Upper lobe of left lung (tissue), 6 donors: ENCODE measurements at regions not wholly inside any gene's neighbourhood (a gene's known extent, or its start where the extent isn't known, plus 50 kb on each side); places are given as distances from the start of the nearest gene placed in this dataset.

Experiments used
- ATAC-seq, 2 donors: fragments of 200-7000 bp; cut with Tn5 transposase; one replicate each; pipeline ENCODE4 v1.9.1; 2022; ENCODE audit warnings: mild to moderate bottlenecking in 2 of 2, moderate library complexity in 2 of 2; ENCODE audit not compliant: low FRiP score in 2 of 2
- DNase-seq, 2 donors: peaks; one replicate each; pipeline ENCODE4 v3.0.0-alpha.2; 2019 to 2020
- H3K27ac ChIP-seq, 4 donors: fragments of 200-600 bp; sonication (generic); one replicate each; pipeline ENCODE4 v1.5.1; 2016 to 2019
- H3K27me3 ChIP-seq, 4 donors: fragments of 200-600 bp; sonication (generic); one replicate each; pipeline ENCODE4 v1.5.1; 2017 to 2019
- H3K36me3 ChIP-seq, 4 donors: fragments of 200-600 bp; sonication (generic); one replicate each; pipeline ENCODE4 v1.5.1; 2016 to 2019
- H3K4me1 ChIP-seq, 4 donors: fragments of 200-600 bp; sonication (generic); one replicate each; pipeline ENCODE4 v1.5.1; 2018 to 2019
- H3K4me3 ChIP-seq, 4 donors: fragments of 200-600 bp; sonication (generic); one replicate each; pipeline ENCODE4 v1.5.1; 2017 to 2019; ENCODE audit warnings: mild to moderate bottlenecking in 2 of 4, moderate library complexity in 1 of 4
- H3K9me3 ChIP-seq, 4 donors: fragments of 200-600 bp; sonication (generic); one replicate each; pipeline ENCODE4 v1.5.1; 2018 to 2019
- EP300 ChIP-seq, 4 donors: sonication (generic); formaldehyde crosslinking; IDR thresholded peaks; one replicate each; pipeline ENCODE4 v1.5.1; 2017; ENCODE audit warnings: antibody characterized with exemption in 4 of 4, control low read depth in 2 of 4
- POLR2A ChIP-seq, 4 donors: fragments of 450-650 bp; IDR thresholded peaks; one replicate each; pipeline ENCODE4 v1.5.1; 2016 to 2017; ENCODE audit warnings: antibody characterized with exemption in 4 of 4, mild to moderate bottlenecking in 2 of 4
- POLR2AphosphoS5 ChIP-seq, 2 donors: sonication (generic); formaldehyde crosslinking; IDR thresholded peaks; one replicate each; pipeline ENCODE4 v1.5.1; 2017; ENCODE audit warnings: antibody characterized with exemption in 2 of 2
- WGBS, 2 donors: methylation state at CpG; one replicate each; pipeline ENCODE4 v1.1.5; 2017 to 2018; 5-methylcytosine and 5-hydroxymethylcytosine counted together
- small RNA-seq, 4 donors: library from RNA; depleted of rRNA; stranded (forward); fragments of <200 nt; gene quantifications; one replicate each; pipeline ENCODE3, GENCODE V24; 2016
- TF ChIP-seq, protein P1 (sequence below), 6 experiments: fragments of 450-650 bp in 4 of 6; fragments of 200-600 bp in 2 of 6; sonication (generic) in 2 of 6; IDR thresholded peaks; one replicate each; pipeline ENCODE4 v1.5.1; 2016 to 2019; ENCODE audit warnings: antibody characterized with exemption in 6 of 6
- donor health status: DM: no; HTN: no; CAD: no; lungs with moderate emphysema.
- donor health status: DM: no; HTN: yes; CAD: no; lungs with severe emphysema.

DNA sequence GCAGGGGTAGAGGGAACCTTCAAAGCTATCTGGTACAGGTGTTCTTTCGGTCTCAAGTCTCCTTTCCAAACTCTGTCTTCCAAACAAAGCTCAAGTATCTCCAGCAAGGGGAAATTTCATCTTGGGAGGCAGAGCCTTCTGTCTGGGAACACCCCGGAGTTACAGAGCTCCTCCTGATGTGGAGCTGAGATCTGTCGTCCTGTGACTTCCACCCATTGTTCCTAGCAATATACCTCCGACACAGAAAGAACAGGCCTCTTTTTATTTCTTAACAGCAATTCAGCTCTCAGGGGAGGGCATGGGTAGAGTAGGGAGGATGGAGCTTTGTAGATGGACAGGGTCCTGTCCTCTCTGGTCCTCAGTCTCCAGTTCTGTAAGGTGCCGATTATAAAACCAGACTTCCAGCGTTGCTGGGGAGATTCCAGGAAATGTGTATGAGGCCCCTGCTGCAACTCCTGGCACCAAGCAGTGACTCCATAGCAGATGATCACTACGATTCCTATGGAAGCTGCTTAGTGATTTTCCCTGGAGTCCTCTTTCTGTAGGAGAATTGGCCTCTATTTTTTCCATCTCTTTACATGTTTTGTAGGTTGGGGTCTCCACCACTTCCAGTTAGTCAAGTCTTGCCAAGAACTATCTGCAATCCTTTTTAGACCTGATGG is 56.0 kb upstream of the ARGLU1 start:
- peak overlapping the region; percentile 36 to 77 (median 49) for H3K27ac ChIP-seq
- no peak for ATAC-seq
- peaks cover 0 to 10% (median 3%) of the 10 kb centered on the region in 4 donors for H3K4me1 ChIP-seq
- no peak overlapping the region for H3K4me3 ChIP-seq
- no peaks in the 10 kb centered on the region for H3K36me3 ChIP-seq
- H3K27me3 ChIP-seq, result no peaks in the 10 kb centered on the region
- TF ChIP-seq POLR2AphosphoS5 (IDR thresholded peaks at IDR 0.05) (peak in 1 of 2 donors; percentile 43), POLR2A (IDR thresholded peaks at IDR 0.05) (no peak), EP300 (IDR thresholded peaks at IDR 0.05) (peak in 1 of 4 donors; percentile 2)
- TF ChIP-seq, protein P1, sequence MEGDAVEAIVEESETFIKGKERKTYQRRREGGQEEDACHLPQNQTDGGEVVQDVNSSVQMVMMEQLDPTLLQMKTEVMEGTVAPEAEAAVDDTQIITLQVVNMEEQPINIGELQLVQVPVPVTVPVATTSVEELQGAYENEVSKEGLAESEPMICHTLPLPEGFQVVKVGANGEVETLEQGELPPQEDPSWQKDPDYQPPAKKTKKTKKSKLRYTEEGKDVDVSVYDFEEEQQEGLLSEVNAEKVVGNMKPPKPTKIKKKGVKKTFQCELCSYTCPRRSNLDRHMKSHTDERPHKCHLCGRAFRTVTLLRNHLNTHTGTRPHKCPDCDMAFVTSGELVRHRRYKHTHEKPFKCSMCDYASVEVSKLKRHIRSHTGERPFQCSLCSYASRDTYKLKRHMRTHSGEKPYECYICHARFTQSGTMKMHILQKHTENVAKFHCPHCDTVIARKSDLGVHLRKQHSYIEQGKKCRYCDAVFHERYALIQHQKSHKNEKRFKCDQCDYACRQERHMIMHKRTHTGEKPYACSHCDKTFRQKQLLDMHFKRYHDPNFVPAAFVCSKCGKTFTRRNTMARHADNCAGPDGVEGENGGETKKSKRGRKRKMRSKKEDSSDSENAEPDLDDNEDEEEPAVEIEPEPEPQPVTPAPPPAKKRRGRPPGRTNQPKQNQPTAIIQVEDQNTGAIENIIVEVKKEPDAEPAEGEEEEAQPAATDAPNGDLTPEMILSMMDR (IDR thresholded peaks at IDR 0.05), result no peak
- no peak for DNase-seq
- no peaks in the 10 kb centered on the region for H3K9me3 ChIP-seq
- WGBS, 2 donors, result 62 to 72% methylated on average over 7 of the region's 7 CpGs

DNA sequence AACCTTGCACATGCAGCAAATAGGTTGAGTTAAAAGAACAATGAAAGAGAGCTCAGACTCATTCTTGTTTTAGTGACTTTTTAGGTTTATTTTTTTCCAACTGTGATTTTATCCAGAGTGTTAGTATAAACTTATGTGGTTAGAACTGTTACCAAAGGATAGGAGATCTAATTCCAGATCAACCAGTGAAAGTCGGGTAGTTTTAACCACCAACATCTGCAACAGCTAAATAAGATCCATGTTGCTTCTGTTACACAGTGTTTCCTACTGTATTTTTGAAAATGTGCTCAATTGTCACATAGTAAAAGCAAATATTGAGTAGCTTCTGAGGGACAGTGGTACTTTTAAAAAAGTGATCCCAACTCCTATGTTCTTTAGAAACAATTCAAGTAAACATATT is 53.9 kb upstream of the ARGLU1 start:
- no peaks in the 10 kb centered on the region for H3K36me3 ChIP-seq
- no peak for DNase-seq
- 68 to 70% methylated on average over 1 of the region's 1 CpG for WGBS, 2 donors
- H3K27ac ChIP-seq, result no peak overlapping the region
- no peak overlapping the region for H3K4me3 ChIP-seq
- no peaks in the 10 kb centered on the region for H3K27me3 ChIP-seq
- peaks cover 0 to 7% (median 2%) of the 10 kb centered on the region in 4 donors for H3K4me1 ChIP-seq
- ATAC-seq, result no peak
- no peaks in the 10 kb centered on the region for H3K9me3 ChIP-seq
- TF ChIP-seq EP300 (IDR thresholded peaks at IDR 0.05), result no peak
- TF ChIP-seq, protein P1 (IDR thresholded peaks at IDR 0.05), result no peak
- no peak for TF ChIP-seq POLR2AphosphoS5 (IDR thresholded peaks at IDR 0.05)
- TF ChIP-seq POLR2A (IDR thresholded peaks at IDR 0.05), result no peak

DNA sequence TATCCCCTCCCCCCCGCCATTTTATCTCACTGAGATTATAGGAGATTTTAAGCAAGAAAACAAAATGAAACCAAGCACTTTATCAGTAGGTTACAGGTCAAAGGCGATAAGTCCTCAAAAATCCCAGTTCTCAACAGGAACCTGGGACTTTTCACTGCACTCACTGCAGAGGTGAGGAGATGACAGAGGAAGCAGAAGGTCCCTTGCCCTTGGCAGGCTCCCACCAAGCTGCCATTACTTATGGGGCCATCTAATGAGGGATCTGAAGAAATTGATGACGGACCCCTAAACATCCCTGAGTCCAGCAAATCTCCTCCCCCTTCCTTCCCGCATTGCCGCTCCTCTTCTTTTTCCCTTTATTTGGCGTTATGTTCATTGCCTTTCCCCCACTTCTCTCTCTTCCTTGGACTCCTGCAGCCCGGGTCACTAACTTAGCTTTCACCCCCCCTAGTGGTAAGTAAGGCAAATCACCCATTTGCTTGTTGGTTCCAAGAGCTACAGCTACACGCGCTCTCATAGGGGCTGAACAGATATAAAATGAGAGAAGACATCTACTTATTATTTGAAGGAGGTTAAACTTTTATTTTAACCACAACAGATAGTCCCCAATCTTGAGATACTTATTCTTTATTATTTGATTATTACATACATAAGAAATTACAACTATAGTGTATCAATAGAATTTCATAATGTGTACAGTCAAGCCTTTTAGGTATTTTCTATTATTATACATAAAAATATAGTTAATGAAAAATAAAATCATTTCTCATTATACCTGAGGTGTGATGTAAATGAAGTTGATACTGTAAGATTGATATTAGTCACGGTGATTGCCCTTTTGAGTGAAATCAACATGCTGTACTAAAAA is 52.0 kb upstream of the ARGLU1 start:
- H3K36me3 ChIP-seq, result no peaks in the 10 kb centered on the region
- peak overlapping the region in 1 of 4 donors; percentile 1 for H3K27ac ChIP-seq
- H3K27me3 ChIP-seq, result no peaks in the 10 kb centered on the region
- DNase-seq, result peak in 1 of 2 donors; percentile 43
- peaks cover 0 to 7% (median 2%) of the 10 kb centered on the region in 4 donors for H3K4me1 ChIP-seq
- WGBS, 2 donors, result 25% methylated on average over 10 of the region's 10 CpGs
- TF ChIP-seq, protein P1 (IDR thresholded peaks at IDR 0.05), result peak; percentile 62 to 77 (median 68)
- no peak for TF ChIP-seq POLR2AphosphoS5 (IDR thresholded peaks at IDR 0.05)
- ATAC-seq, result peak; percentile 78 to 92
- no peaks in the 10 kb centered on the region for H3K9me3 ChIP-seq
- peak overlapping the region in 1 of 4 donors; percentile 9 for H3K4me3 ChIP-seq

Small RNA genes in the stretch of these regions (small RNA-seq; reads per million reads assigned to genes)
- gene MIR1267 (0 reads per million in 4 donors), gene SNORD31B (0 to 0.31 (median 0.03) reads per million in 4 donors)
